ENCODE measurements at regions not wholly inside any gene's neighbourhood (a gene's known extent, or its start where the extent isn't known, plus 50 kb on each side); places are given as distances from the start of the nearest gene placed in this dataset.

DNA sequence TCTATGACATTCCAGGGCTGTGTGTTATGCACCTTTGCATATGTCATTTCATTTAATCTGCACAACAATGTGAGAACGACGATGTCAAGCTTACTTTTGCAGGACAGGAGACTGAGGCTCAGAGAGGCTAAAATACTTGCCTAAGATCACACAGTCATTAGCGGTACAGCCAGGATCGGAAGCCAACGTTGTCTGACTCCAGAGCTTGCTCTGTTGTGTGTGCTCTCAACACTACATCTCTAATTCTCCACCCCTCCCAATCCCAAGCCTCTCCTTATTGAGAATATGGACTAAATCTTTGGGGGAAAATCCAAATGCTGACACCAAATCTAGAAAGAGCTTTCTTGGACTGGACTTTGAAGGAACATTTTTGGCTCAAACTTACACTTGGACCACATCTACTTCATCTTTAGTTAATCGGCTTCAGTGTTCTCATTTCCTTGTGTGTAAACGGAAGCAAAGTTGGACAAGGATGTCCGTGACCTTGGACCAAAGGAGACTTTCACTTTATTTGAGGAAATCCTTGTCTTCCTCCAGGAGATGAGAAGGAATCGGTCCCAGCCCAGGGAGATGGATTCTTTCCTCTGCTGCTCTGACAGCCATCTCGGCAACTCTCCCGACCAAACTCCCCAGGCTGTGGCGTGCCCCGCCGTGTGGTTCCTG, 242.4 kb downstream of the LPIN1 start:
- TF ChIP-seq, protein P1, sequence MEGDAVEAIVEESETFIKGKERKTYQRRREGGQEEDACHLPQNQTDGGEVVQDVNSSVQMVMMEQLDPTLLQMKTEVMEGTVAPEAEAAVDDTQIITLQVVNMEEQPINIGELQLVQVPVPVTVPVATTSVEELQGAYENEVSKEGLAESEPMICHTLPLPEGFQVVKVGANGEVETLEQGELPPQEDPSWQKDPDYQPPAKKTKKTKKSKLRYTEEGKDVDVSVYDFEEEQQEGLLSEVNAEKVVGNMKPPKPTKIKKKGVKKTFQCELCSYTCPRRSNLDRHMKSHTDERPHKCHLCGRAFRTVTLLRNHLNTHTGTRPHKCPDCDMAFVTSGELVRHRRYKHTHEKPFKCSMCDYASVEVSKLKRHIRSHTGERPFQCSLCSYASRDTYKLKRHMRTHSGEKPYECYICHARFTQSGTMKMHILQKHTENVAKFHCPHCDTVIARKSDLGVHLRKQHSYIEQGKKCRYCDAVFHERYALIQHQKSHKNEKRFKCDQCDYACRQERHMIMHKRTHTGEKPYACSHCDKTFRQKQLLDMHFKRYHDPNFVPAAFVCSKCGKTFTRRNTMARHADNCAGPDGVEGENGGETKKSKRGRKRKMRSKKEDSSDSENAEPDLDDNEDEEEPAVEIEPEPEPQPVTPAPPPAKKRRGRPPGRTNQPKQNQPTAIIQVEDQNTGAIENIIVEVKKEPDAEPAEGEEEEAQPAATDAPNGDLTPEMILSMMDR (IDR thresholded peaks at IDR 0.05; ENCODE audit: insufficient read depth, missing control alignments), result no peak
- no peak for DNase-seq (ENCODE audit: insufficient read length, low spot score)
- no peak for FAIRE-seq

DNA sequence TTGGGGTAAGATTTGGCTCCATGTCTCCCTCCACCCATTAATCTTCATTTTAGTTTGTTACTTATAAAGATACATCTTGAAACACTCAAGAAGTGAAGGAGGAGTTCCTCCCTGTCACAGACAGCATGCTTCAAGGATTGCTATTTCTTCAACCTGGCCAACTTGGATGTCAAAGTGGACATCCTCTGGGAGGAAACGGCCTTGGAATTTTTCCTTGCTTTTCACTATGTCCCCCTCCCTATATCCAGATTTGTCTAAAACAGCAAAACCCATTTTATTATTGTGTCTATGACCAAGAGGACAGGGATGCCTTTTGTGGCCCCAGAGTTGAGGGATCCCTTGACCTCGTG, 242.9 kb downstream of the LPIN1 start:
- no peak for FAIRE-seq
- no peak for DNase-seq (ENCODE audit: insufficient read length, low spot score)
- TF ChIP-seq, protein P1 (IDR thresholded peaks at IDR 0.05; ENCODE audit: insufficient read depth, missing control alignments), result no peak

DNA sequence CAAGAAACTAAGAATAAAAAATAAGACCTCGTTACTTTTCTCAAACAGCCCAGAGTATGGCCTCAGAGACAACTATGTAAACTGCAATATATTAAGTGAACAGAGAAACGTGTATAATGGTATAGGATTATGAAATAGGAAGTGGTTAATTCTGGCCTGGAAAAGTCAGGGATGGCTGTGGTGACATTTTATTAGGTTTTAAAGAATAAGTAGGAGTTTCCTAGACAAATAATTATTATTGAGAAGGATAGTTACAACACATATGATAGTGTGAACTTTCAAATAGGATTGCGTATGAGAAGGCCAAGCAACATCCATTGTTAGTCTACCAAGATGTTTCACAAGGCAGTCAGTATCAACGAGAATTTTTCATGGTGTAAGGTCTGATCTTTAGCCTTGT, 244.1 kb downstream of the LPIN1 start:
- FAIRE-seq, result no peak
- TF ChIP-seq, protein P1 (IDR thresholded peaks at IDR 0.05; ENCODE audit: insufficient read depth, missing control alignments), result no peak
- no peak for DNase-seq (ENCODE audit: insufficient read length, low spot score)

DNA sequence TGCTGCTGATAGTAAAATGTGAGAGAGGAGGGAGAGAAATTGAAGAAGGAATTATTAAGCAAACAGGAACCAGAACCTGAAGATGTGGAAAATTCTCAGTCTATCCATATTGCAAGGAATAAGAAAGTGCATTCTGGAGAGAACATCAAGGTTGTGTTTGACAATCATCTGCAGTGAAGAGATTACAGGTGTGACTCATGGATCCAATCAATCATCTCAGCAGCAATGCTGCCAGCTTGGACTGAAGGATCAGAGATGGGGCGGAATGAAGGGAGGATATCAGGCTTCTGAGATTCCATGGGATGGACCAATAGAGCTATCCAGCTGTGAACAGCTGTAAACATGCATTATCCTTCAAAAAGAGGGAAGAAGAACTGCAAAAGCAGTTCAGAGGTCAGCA, 247.3 kb downstream of the LPIN1 start:
- TF ChIP-seq, protein P1 (IDR thresholded peaks at IDR 0.05; ENCODE audit: insufficient read depth, missing control alignments), result no peak
- DNase-seq (ENCODE audit: insufficient read length, low spot score) (no peak), FAIRE-seq (no peak)

DNA sequence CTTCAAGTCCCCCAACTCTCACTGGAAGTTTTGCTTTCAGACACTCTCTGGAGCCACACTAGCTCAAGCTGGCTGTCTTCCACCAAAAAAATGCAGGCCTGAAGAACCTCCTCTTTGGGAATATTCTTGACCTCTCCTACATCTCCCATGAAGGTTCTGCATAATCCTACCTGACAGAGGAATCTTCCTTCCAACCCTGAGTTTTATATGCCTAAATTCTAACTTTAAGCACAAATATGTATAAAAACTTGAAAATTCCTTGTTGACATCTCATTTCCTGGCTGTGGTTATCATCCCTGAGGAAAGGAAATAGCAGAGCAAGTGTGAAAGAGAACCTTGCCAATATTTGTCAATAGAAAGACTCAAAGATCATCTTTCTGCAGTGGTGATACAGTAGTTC, 249.0 kb downstream of the LPIN1 start:
- TF ChIP-seq, protein P1 (IDR thresholded peaks at IDR 0.05; ENCODE audit: insufficient read depth, missing control alignments), result no peak
- DNase-seq (ENCODE audit: insufficient read length, low spot score) (no peak), FAIRE-seq (no peak)

DNA sequence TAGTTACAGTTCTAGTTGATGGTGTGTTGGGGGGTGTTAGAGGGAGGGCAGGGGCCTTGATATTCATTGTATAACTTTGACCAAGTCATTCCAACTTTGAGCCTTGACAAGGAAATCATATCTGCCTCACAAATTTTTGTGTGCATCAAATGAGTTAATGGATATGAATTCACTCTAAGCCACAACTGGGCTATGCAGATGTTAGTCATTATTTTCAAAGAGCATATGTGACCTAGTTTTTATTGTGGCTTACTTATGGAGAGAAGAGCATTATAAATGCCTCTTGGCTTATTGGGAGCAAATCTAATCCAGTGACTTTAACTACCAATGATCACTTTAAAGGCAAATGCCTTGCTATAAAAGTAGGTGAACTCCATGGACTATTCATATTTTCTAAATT, 250.2 kb downstream of the LPIN1 start:
- TF ChIP-seq, protein P1 (IDR thresholded peaks at IDR 0.05; ENCODE audit: insufficient read depth, missing control alignments), result no peak
- DNase-seq (ENCODE audit: insufficient read length, low spot score), result no peak
- FAIRE-seq, result no peak

DNA sequence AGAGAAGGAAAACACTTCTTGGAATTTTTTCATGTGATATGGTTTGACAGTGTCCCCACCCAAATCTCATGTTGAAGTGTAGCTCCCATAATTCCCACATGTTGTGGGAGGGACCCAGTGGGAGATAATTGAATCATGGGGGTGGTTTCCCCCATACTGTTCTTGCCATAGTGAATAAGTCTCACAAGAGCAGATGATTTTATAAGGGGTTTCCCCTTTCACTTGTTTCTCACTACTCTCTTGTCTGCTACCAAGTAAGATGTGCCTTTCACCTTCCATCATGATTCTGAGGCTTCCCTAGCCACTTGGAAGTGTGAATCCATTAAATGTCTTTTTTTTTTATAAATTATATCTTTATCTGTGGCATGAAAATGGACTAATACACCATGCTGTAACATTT, 250.7 kb downstream of the LPIN1 start:
- FAIRE-seq (no peak), DNase-seq (ENCODE audit: insufficient read length, low spot score) (no peak)
- TF ChIP-seq, protein P1 (IDR thresholded peaks at IDR 0.05; ENCODE audit: insufficient read depth, missing control alignments), result no peak
